GM18861 (cell line): ENCODE measurements at regions not wholly inside any gene's neighbourhood (a gene's known extent, or its start where the extent isn't known, plus 50 kb on each side); places are given as distances from the start of the nearest gene placed in this dataset.
"Not testable (repeated sequence)": the region's sequence is repeated elsewhere in the genome, so short reads cannot be mapped to it uniquely, and the experiment has no call there.

ENCODE experiments used
- ATAC-seq: cut with Tn5 transposase; IDR thresholded peaks from one replicate; pipeline ENCODE4 v1.9.1; 2021; ENCODE audit not compliant: unreplicated experiment

- no peak for ATAC-seq
These were observed 109.2 kb upstream of the ZNF746 start for GRCh38 chr7:149606826-149607225.

GRCh38 chr7:149605696-149606095 lies 108.1 kb upstream of the ZNF746 start:
- no peak for ATAC-seq

- ATAC-seq = no peak
These were observed 106.9 kb upstream of the ZNF746 start for GRCh38 chr7:149604521-149604920.

- peak; percentile 98 for ATAC-seq
These were observed 103.2 kb upstream of the ZNF746 start for GRCh38 chr7:149600669-149601330.

GRCh38 chr7:149599636-149600206 lies 102.1 kb upstream of the ZNF746 start:
- ATAC-seq = peak; percentile 48

- ATAC-seq = no peak
These were observed 101.2 kb upstream of the ZNF746 start for GRCh38 chr7:149598721-149599308.

- not testable (repeated sequence) for ATAC-seq
These were observed 100.2 kb upstream of the ZNF746 start for GRCh38 chr7:149597789-149598188.

GRCh38 chr7:149595541-149595940 lies 97.9 kb upstream of the ZNF746 start:
- no peak for ATAC-seq

- ATAC-seq = no peak
These were observed 97.5 kb upstream of the ZNF746 start for GRCh38 chr7:149595078-149595477.

GRCh38 chr7:149588930-149589329 lies 91.3 kb upstream of the ZNF746 start:
- ATAC-seq = no peak

- ATAC-seq = no peak
These were observed 89.3 kb upstream of the ZNF746 start for GRCh38 chr7:149586646-149587645.

- ATAC-seq = no peak
These were observed 86.9 kb upstream of the ZNF746 start for GRCh38 chr7:149584530-149584929.

- ATAC-seq = no peak
These were observed 86.4 kb upstream of the ZNF746 start for GRCh38 chr7:149584009-149584408.

GRCh38 chr7:149580328-149580727 lies 82.7 kb upstream of the ZNF746 start:
- ATAC-seq = no peak

GRCh38 chr7:149579365-149579764 lies 81.8 kb upstream of the ZNF746 start:
- ATAC-seq = not testable (repeated sequence)

GRCh38 chr7:149574428-149574827 lies 76.8 kb upstream of the ZNF746 start:
- not testable (repeated sequence) for ATAC-seq

- no peak for ATAC-seq
These were observed 75.9 kb upstream of the ZNF746 start for GRCh38 chr7:149573519-149573918.

GRCh38 chr7:149572920-149573319 lies 75.3 kb upstream of the ZNF746 start:
- ATAC-seq = not testable (repeated sequence)

GRCh38 chr7:149570784-149571183 lies 73.2 kb upstream of the ZNF746 start:
- ATAC-seq = no peak

- no peak for ATAC-seq
These were observed 72.3 kb upstream of the ZNF746 start for GRCh38 chr7:149569726-149570422.
